ENCODE measurements at regions not wholly inside any gene's neighbourhood (a gene's known extent, or its start where the extent isn't known, plus 50 kb on each side); places are given as distances from the start of the nearest gene placed in this dataset.

- no peak overlapping the region for H3K27ac ChIP-seq
- WGBS, 2 donors, result 75 to 81% methylated on average over 4 of the region's 4 CpGs
- TF ChIP-seq CTCF (IDR thresholded peaks at IDR 0.05), result no peak
- no peaks in the 10 kb centered on the region for H3K27me3 ChIP-seq
- no peaks in the 10 kb centered on the region for H3K36me3 ChIP-seq
- H3K4me3 ChIP-seq, result no peak overlapping the region
- no peaks in the 10 kb centered on the region for H3K4me1 ChIP-seq
- FAIRE-seq, result no peak
- H3K9me3 ChIP-seq, result no peaks in the 10 kb centered on the region
- peak in 1 of 4 donors; percentile 35 for ATAC-seq
- intact Hi-C loops (cut with DNase I), result no loop called here
- DNase-seq, result no peak
Measured at GRCh38 chr10:33559105-33559504, 224.6 kb upstream of the NRP1 start.

- DNase-seq, result no peak
- Histone ChIP-seq H3K36me3 (no peaks in the 10 kb centered on the region), H3K27ac (no peak overlapping the region), H3K27me3 (no peaks in the 10 kb centered on the region), H3K4me1 (no peaks in the 10 kb centered on the region), H3K4me3 (no peak overlapping the region), H3K9me3 (no peaks in the 10 kb centered on the region)
- intact Hi-C loops (cut with DNase I), result no loop called here
- WGBS, 2 donors, result 70 to 81% methylated on average over 1 of the region's 1 CpG
- TF ChIP-seq CTCF (IDR thresholded peaks at IDR 0.05), result no peak
- no peak for FAIRE-seq
- no peak for ATAC-seq
Measured at GRCh38 chr10:33557313-33557712, 222.8 kb upstream of the NRP1 start.

- WGBS, 2 donors, result 48 to 51% methylated on average over 11 of the region's 11 CpGs
- Histone ChIP-seq H3K27ac (no peak overlapping the region), H3K9me3 (no peaks in the 10 kb centered on the region), H3K4me3 (no peak overlapping the region), H3K27me3 (no peaks in the 10 kb centered on the region), H3K36me3 (no peaks in the 10 kb centered on the region), H3K4me1 (no peaks in the 10 kb centered on the region)
- intact Hi-C loops (cut with DNase I), result no loop called here
- no peak for DNase-seq
- TF ChIP-seq CTCF (IDR thresholded peaks at IDR 0.05), result no peak
- no peak for FAIRE-seq
- no peak for ATAC-seq
Measured at GRCh38 chr10:33556620-33557019, 222.2 kb upstream of the NRP1 start.

GRCh38 chr10:33556103-33556502 lies 221.6 kb upstream of the NRP1 start:
- DNase-seq, result no peak
- Histone ChIP-seq H3K4me3 (no peak overlapping the region), H3K4me1 (no peaks in the 10 kb centered on the region), H3K9me3 (no peaks in the 10 kb centered on the region), H3K27me3 (no peaks in the 10 kb centered on the region), H3K27ac (no peak overlapping the region), H3K36me3 (no peaks in the 10 kb centered on the region)
- 80 to 93% methylated on average over 1 of the region's 1 CpG for WGBS, 2 donors
- no peak for ATAC-seq
- no peak for FAIRE-seq
- intact Hi-C loops (cut with DNase I), result no loop called here
- TF ChIP-seq CTCF (IDR thresholded peaks at IDR 0.05), result no peak

- Histone ChIP-seq H3K9me3 (no peaks in the 10 kb centered on the region), H3K27me3 (no peaks in the 10 kb centered on the region), H3K4me1 (no peaks in the 10 kb centered on the region), H3K27ac (no peak overlapping the region), H3K4me3 (no peak overlapping the region), H3K36me3 (no peaks in the 10 kb centered on the region)
- 84 to 88% methylated on average over 11 of the region's 11 CpGs for WGBS, 2 donors
- ATAC-seq, result no peak
- TF ChIP-seq CTCF (IDR thresholded peaks at IDR 0.05), result no peak
- intact Hi-C loops (cut with DNase I), result no loop called here
- DNase-seq, result no peak
- no peak for FAIRE-seq
Measured at GRCh38 chr10:33553748-33554571, 219.5 kb upstream of the NRP1 start.
